ENCODE measurements at regions not wholly inside any gene's neighbourhood (a gene's known extent, or its start where the extent isn't known, plus 50 kb on each side); places are given as distances from the start of the nearest gene placed in this dataset.

DNA sequence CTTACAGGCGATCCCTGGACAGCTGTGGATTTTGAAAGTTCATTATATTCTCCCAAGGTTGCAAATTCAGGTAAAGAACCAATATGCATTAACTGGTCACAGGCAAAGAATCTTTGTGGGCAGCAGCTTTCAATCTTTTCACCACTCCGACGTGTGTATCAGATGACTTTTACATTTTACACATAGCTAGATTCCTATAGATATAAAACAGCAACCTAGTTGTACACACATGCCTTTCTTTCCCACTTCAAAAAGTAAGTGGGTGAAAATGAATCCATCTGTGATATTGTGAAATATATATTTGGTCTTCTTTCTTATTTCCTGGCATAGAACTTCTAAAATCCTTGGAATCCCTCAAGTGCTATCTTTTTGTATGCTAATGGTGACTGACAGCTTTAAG is 72.5 kb downstream of the SCG2 start:
- peaks cover 2% of the 10 kb centered on the region for H3K9me3 Mint-ChIP-seq
- H3K27me3 Mint-ChIP-seq (ENCODE audit: low read depth): no peaks in the 10 kb centered on the region
- no peak overlapping the region for H3K4me3 Mint-ChIP-seq
- TF ChIP-seq, protein P1, sequence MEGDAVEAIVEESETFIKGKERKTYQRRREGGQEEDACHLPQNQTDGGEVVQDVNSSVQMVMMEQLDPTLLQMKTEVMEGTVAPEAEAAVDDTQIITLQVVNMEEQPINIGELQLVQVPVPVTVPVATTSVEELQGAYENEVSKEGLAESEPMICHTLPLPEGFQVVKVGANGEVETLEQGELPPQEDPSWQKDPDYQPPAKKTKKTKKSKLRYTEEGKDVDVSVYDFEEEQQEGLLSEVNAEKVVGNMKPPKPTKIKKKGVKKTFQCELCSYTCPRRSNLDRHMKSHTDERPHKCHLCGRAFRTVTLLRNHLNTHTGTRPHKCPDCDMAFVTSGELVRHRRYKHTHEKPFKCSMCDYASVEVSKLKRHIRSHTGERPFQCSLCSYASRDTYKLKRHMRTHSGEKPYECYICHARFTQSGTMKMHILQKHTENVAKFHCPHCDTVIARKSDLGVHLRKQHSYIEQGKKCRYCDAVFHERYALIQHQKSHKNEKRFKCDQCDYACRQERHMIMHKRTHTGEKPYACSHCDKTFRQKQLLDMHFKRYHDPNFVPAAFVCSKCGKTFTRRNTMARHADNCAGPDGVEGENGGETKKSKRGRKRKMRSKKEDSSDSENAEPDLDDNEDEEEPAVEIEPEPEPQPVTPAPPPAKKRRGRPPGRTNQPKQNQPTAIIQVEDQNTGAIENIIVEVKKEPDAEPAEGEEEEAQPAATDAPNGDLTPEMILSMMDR (conservative IDR thresholded peaks at IDR 0.05): no peak
- H3K27ac Mint-ChIP-seq (ENCODE audit: unreplicated experiment): no peak overlapping the region
- no peaks in the 10 kb centered on the region for H3K4me1 Mint-ChIP-seq
- H3K36me3 Mint-ChIP-seq (ENCODE audit: low read depth): peaks cover 15% of the 10 kb centered on the region
- no peak for DNase-seq (ENCODE audit: low read depth, low spot score)

DNA sequence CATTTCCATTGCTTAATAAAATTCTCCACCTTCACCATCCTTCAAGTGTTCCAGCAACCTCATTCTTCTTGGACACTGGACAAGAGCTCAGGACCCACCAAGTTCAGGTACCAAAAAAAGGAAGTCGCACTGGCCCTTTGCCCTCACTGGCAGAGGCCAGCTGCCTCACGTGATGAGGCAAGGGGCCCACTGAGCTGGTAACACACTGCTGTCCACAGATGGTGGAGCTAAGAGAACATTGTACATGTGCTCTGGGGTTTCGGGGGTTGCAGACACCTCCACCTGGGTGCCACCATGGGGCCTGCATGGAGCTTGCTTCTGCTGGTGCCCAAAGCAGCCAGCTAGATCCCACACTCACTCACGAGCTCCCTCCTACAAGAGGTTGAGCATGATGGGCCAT is 71.3 kb downstream of the SCG2 start:
- TF ChIP-seq, protein P1 (conservative IDR thresholded peaks at IDR 0.05): no peak
- DNase-seq (ENCODE audit: low read depth, low spot score): no peak
- Mint-ChIP-seq H3K9me3 (peaks cover 2% of the 10 kb centered on the region), H3K4me1 (no peaks in the 10 kb centered on the region), H3K36me3 (ENCODE audit: low read depth) (peaks cover 15% of the 10 kb centered on the region), H3K27ac (ENCODE audit: unreplicated experiment) (no peak overlapping the region), H3K27me3 (ENCODE audit: low read depth) (no peaks in the 10 kb centered on the region), H3K4me3 (no peak overlapping the region)

DNA sequence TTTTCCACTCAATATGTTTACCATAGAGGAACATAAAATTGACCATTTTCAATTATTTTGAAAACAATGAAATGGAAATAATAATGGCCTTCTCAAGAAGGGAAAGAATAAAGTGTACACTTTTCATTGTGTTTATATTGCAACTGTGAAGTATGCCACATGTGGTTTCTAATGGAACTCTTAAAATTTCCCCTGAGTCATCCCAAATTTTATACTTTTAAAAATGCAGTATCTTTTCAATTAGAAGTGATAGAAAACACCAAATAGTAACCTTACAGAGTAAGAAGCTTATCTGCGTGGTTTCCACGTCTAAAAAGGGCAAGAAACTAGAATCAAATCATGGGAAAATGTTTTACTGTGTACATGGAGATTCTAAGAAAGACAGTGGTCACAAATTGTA is 70.0 kb downstream of the SCG2 start:
- Mint-ChIP-seq H3K4me1 (no peaks in the 10 kb centered on the region), H3K27me3 (ENCODE audit: low read depth) (no peaks in the 10 kb centered on the region), H3K4me3 (no peak overlapping the region), H3K9me3 (peaks cover 5% of the 10 kb centered on the region), H3K27ac (ENCODE audit: unreplicated experiment) (no peak overlapping the region), H3K36me3 (ENCODE audit: low read depth) (peaks cover 17% of the 10 kb centered on the region)
- DNase-seq (ENCODE audit: low read depth, low spot score): no peak
- TF ChIP-seq, protein P1 (conservative IDR thresholded peaks at IDR 0.05): no peak

DNA sequence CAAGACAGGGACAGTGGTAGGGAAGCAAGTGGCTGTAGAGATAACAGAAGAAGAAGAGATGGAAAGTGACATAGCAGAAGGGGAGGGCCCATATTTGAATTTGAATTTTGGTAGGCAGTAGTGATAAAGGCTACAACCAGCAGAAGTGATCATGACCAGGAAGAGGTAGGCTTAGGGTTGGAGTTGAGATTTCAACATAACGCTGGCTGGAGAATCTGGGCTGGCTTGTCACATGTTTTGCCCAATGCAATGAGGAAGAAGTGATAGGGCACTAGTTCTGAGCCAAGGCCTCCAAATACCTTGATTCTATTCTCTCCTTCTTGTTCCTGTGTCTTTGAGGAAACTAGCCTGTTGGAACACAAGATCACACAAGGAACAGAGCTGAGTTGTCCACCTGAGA is 69.4 kb downstream of the SCG2 start:
- Mint-ChIP-seq H3K4me1 (peaks cover 2% of the 10 kb centered on the region), H3K27me3 (ENCODE audit: low read depth) (no peaks in the 10 kb centered on the region), H3K9me3 (peaks cover 3% of the 10 kb centered on the region), H3K27ac (ENCODE audit: unreplicated experiment) (no peak overlapping the region), H3K36me3 (ENCODE audit: low read depth) (peaks cover 15% of the 10 kb centered on the region), H3K4me3 (no peak overlapping the region)
- TF ChIP-seq, protein P1 (conservative IDR thresholded peaks at IDR 0.05): no peak
- DNase-seq (ENCODE audit: low read depth, low spot score): no peak

DNA sequence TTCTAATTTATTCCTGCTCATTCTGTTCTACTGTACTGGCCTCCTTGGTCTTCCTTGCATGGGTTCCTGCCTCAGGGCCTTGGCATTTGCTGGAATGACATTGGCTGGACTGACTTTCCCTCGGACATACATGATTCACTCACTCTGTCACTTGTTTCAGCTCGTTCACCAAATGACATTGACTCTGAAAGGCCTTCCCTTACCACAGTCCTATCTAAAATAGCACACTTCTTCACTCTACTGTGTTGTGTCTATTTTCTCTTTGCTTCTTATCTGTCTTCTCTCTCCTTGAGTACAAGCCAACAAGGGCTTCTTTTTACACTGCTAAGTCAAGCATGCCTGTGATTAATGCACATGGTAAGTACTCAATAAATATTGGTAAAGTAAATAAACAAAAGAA is 65.6 kb downstream of the SCG2 start:
- TF ChIP-seq, protein P1 (conservative IDR thresholded peaks at IDR 0.05): no peak
- DNase-seq (ENCODE audit: low read depth, low spot score): no peak
- H3K27me3 Mint-ChIP-seq (ENCODE audit: low read depth): no peaks in the 10 kb centered on the region
- no peak overlapping the region for H3K27ac Mint-ChIP-seq (ENCODE audit: unreplicated experiment)
- H3K9me3 Mint-ChIP-seq: peaks cover 3% of the 10 kb centered on the region
- no peak overlapping the region for H3K4me3 Mint-ChIP-seq
- peaks cover 9% of the 10 kb centered on the region for H3K36me3 Mint-ChIP-seq (ENCODE audit: low read depth)
- peaks cover 23% of the 10 kb centered on the region for H3K4me1 Mint-ChIP-seq

DNA sequence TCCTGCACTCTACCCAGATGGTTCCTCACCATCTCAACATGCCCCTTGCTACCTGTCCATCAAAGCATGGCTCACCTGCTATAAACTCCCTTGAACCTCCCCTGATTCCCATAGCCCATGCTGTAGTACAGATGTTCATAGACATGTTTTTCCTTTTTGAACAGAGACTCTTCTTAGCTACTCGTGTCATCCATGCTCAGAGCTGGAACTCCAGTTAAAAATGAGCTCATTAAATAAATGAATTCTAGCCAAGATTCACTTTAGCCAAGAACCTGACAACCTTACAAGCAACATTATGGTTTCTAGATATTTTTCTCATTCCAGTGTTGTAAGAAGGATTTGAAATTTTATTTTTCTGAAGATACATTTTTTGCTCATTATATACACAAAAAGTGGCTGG is 65.0 kb downstream of the SCG2 start:
- peak overlapping the region; percentile 19 for H3K27ac Mint-ChIP-seq (ENCODE audit: unreplicated experiment)
- no peak overlapping the region for H3K4me3 Mint-ChIP-seq
- TF ChIP-seq, protein P1 (conservative IDR thresholded peaks at IDR 0.05): no peak
- H3K9me3 Mint-ChIP-seq: peaks cover 3% of the 10 kb centered on the region
- peaks cover 25% of the 10 kb centered on the region for H3K4me1 Mint-ChIP-seq
- no peak for DNase-seq (ENCODE audit: low read depth, low spot score)
- no peaks in the 10 kb centered on the region for H3K27me3 Mint-ChIP-seq (ENCODE audit: low read depth)
- H3K36me3 Mint-ChIP-seq (ENCODE audit: low read depth): peaks cover 9% of the 10 kb centered on the region

Measured in neural crest cell (in vitro differentiated cells).